ENCODE measurements at regions not wholly inside any gene's neighbourhood (a gene's known extent, or its start where the extent isn't known, plus 50 kb on each side); places are given as distances from the start of the nearest gene placed in this dataset.

GRCh38 chr10:65556006-65556405 lies 1369.8 kb upstream of the LRRTM3 start:
- TF ChIP-seq CTCF (IDR thresholded peaks at IDR 0.05) (no peak), POLR2A (IDR thresholded peaks at IDR 0.05) (no peak), EP300 (IDR thresholded peaks at IDR 0.05) (no peak)
